Fibroblast of lung (primary cell): ENCODE measurements at regions not wholly inside any gene's neighbourhood (a gene's known extent, or its start where the extent isn't known, plus 50 kb on each side); places are given as distances from the start of the nearest gene placed in this dataset.

Experiments used
- CTCF ChIP-seq, 2 donors: IDR thresholded peaks in 1 of 2; conservative IDR thresholded peaks in 1 of 2; 1 replicate in 1 of 2; 2 replicates in 1 of 2; pipeline ENCODE4 v1.5.1; 2011 to 2012; ENCODE audit warnings: low read length in 2 of 2, control low read depth in 1 of 2, inconsistent platforms in 1 of 2, low read depth in 1 of 2, mild to moderate bottlenecking in 1 of 2
- EZH2 ChIP-seq: IDR thresholded peaks from 2 replicates; pipeline ENCODE4 v1.5.1; 2012; ENCODE audit warnings: low read length, control low read depth, mild to moderate bottlenecking; ENCODE audit errors: missing control alignments

- TF ChIP-seq CTCF (conservative IDR thresholded peaks at IDR 0.05 in 1 of 2, IDR thresholded peaks at IDR 0.05 in 1 of 2; ENCODE audit: low read depth in 1 of 2, low read length in 2 of 2) (no peak), EZH2 (no peak)
Measured at GRCh38 chr10:2077231-2077630, 339.9 kb upstream of the ADARB2 start.
